SK-N-SH (cell line): ENCODE measurements at regions not wholly inside any gene's neighbourhood (a gene's known extent, or its start where the extent isn't known, plus 50 kb on each side); places are given as distances from the start of the nearest gene placed in this dataset.
"Not testable (repeated sequence)": the region's sequence is repeated elsewhere in the genome, so short reads cannot be mapped to it uniquely, and the experiment has no call there.

Experiments
- CHD2 ChIP-seq: fragments of 150-350 bp; IDR thresholded peaks from 2 replicates; pipeline ENCODE4 v1.6.1; 2018; ENCODE audit warnings: low read length; ENCODE audit not compliant: partially characterized antibody
- CTCF ChIP-seq: fragments of 200-600 bp; sonication (generic); IDR thresholded peaks from 2 replicates; pipeline ENCODE4 v1.6.1; 2017; ENCODE audit warnings: antibody characterized with exemption, mild to moderate bottlenecking, moderate library complexity
- ELF1 ChIP-seq: IDR thresholded peaks from 2 replicates; pipeline ENCODE4 v1.4.0; 2012
- EP300 ChIP-seq, 2 experiments: IDR thresholded peaks; 2 replicates each; pipeline versions ENCODE4 v1.4.0 to v1.6.1; 2012; ENCODE audit warnings: borderline replicate concordance in 1 of 2, low read depth in 1 of 2, low read length in 1 of 2
- EZH2phosphoT487 ChIP-seq: fragments of 200-600 bp; sonication (generic); IDR thresholded peaks from 2 replicates; pipeline ENCODE4 v1.6.1; 2017; ENCODE audit warnings: low read depth, mixed run types, mild to moderate bottlenecking, antibody characterized with exemption, moderate library complexity, borderline replicate concordance
- GABPA ChIP-seq: IDR thresholded peaks from 2 replicates; pipeline ENCODE4 v1.4.0; 2012; ENCODE audit warnings: low read depth, mild to moderate bottlenecking
- MAX ChIP-seq: IDR thresholded peaks from 2 replicates; pipeline ENCODE4 v1.4.0; 2012; ENCODE audit warnings: low read depth
- NFIC ChIP-seq: IDR thresholded peaks from 2 replicates; pipeline ENCODE4 v1.4.0; 2012; ENCODE audit warnings: borderline replicate concordance
- POLR2AphosphoS5 ChIP-seq: IDR thresholded peaks from 2 replicates; pipeline ENCODE4 v1.6.1; 2012; ENCODE audit warnings: low read depth, low read length
- RAD21 ChIP-seq: IDR thresholded peaks from 2 replicates; pipeline ENCODE4 v1.6.1; 2012; ENCODE audit warnings: mild to moderate bottlenecking, low read length
- REST ChIP-seq: IDR thresholded peaks from 2 replicates; pipeline ENCODE4 v1.6.1; 2012; ENCODE audit warnings: mild to moderate bottlenecking, low read depth, low read length, moderate library complexity
- SMC3 ChIP-seq: IDR thresholded peaks from 2 replicates; pipeline ENCODE4 v1.6.1; 2012; ENCODE audit warnings: low read depth, low read length, improper control_type of control experiment
- YY1 ChIP-seq: IDR thresholded peaks from 2 replicates; pipeline ENCODE4 v1.4.0; 2012; ENCODE audit warnings: low read depth, mild to moderate bottlenecking

GRCh38 chr12:42713566-42713965 is 124.0 kb upstream of the PRICKLE1 start:
- not testable (repeated sequence) for TF ChIP-seq POLR2AphosphoS5; RAD21; CTCF; GABPA; SMC3; YY1; ELF1; NFIC; EZH2phosphoT487; EP300 (IDR thresholded peaks at IDR 0.05; ENCODE audit: borderline replicate concordance in 1 of 2, low read depth in 1 of 2, low read length in 1 of 2); CHD2; REST; MAX
